ENCODE measurements at regions not wholly inside any gene's neighbourhood (a gene's known extent, or its start where the extent isn't known, plus 50 kb on each side); places are given as distances from the start of the nearest gene placed in this dataset.

GRCh38 chr2:6213056-6213780, 521.0 kb downstream of the SOX11 start:
- DNase-seq = no peak

GRCh38 chr2:6214471-6214870, 522.3 kb downstream of the SOX11 start:
- no peak for DNase-seq

GRCh38 chr2:6215053-6215452, 522.9 kb downstream of the SOX11 start:
- no peak for DNase-seq

- DNase-seq = no peak
These were observed 524.0 kb downstream of the SOX11 start for GRCh38 chr2:6216234-6216633.

- DNase-seq = no peak
These were observed 526.7 kb downstream of the SOX11 start for GRCh38 chr2:6218926-6219325.

- DNase-seq = no peak
These were observed 527.7 kb downstream of the SOX11 start for GRCh38 chr2:6219906-6220305.

GRCh38 chr2:6222296-6222695, 530.1 kb downstream of the SOX11 start:
- DNase-seq = no peak

GRCh38 chr2:6224267-6224666, 532.1 kb downstream of the SOX11 start:
- no peak for DNase-seq

GRCh38 chr2:6228251-6228650, 536.1 kb downstream of the SOX11 start:
- DNase-seq = no peak

- no peak for DNase-seq
These were observed 539.0 kb downstream of the SOX11 start for GRCh38 chr2:6231166-6231565.

GRCh38 chr2:6233993-6234392, 541.8 kb downstream of the SOX11 start:
- DNase-seq = no peak

GRCh38 chr2:6234702-6235101, 542.5 kb downstream of the SOX11 start:
- no peak for DNase-seq

GRCh38 chr2:6236317-6236716, 544.1 kb downstream of the SOX11 start:
- DNase-seq = no peak

- no peak for DNase-seq
These were observed 545.0 kb downstream of the SOX11 start for GRCh38 chr2:6237039-6237660.

GRCh38 chr2:6249557-6249956, 557.4 kb downstream of the SOX11 start:
- DNase-seq = no peak

GRCh38 chr2:6254441-6254840, 562.3 kb downstream of the SOX11 start:
- DNase-seq = no peak

GRCh38 chr2:6264198-6264597, 572.0 kb downstream of the SOX11 start:
- DNase-seq = no peak

GRCh38 chr2:6281524-6281923, 584.2 kb downstream of the CMPK2 start:
- no peak for DNase-seq

- no peak for DNase-seq
These were observed 582.4 kb downstream of the CMPK2 start for GRCh38 chr2:6283259-6283658.

- no peak for DNase-seq
These were observed 578.3 kb downstream of the CMPK2 start for GRCh38 chr2:6287406-6287805.

GRCh38 chr2:6288791-6289190, 576.9 kb downstream of the CMPK2 start:
- DNase-seq = no peak

- no peak for DNase-seq
These were observed 575.3 kb downstream of the CMPK2 start for GRCh38 chr2:6290217-6291015.

- no peak for DNase-seq
These were observed 570.9 kb downstream of the CMPK2 start for GRCh38 chr2:6294791-6295190.

- no peak for DNase-seq
These were observed 568.5 kb downstream of the CMPK2 start for GRCh38 chr2:6297238-6297637.

All from GOT3 (cell line).